Brain microvascular endothelial cell (primary cell): ENCODE measurements at regions not wholly inside any gene's neighbourhood (a gene's known extent, or its start where the extent isn't known, plus 50 kb on each side); places are given as distances from the start of the nearest gene placed in this dataset.

ENCODE experiments used
- DNase-seq: peaks from one replicate; pipeline ENCODE4 v3.0.0-alpha.2; 2020
- H3K27ac ChIP-seq: fragments of 250-450 bp; sonication (Bioruptor Pico); 2 replicates; pipeline ENCODE4 v1.5.1; 2020; ENCODE audit warnings: mild to moderate bottlenecking, moderate library complexity
- H3K27me3 ChIP-seq: fragments of 250-450 bp; sonication (Bioruptor Pico); replicated peaks from 2 replicates; pipeline ENCODE4 v1.5.1; 2020; ENCODE audit warnings: mild to moderate bottlenecking
- H3K36me3 ChIP-seq: fragments of 250-450 bp; sonication (Bioruptor Pico); replicated peaks from 2 replicates; pipeline ENCODE4 v1.5.1; 2020; ENCODE audit warnings: mild to moderate bottlenecking
- H3K4me3 ChIP-seq: 2 replicates; pipeline ENCODE4 v1.5.1; 2011; ENCODE audit warnings: low read depth, mild to moderate bottlenecking, control low read depth, low read length, moderate library complexity
- in situ Hi-C: cut with HindIII; loops from 2 replicates; pipeline ENCODE4 v1.10.0; 2017; ENCODE audit warnings: low sequenced_read_pairs, low pct_ligation_motif_present
- TF ChIP-seq, protein P1 (sequence below): IDR thresholded peaks from 2 replicates; pipeline ENCODE4 v1.5.1; 2011; ENCODE audit warnings: low read depth, mild to moderate bottlenecking, moderate library complexity, low read length, control low read depth, inconsistent platforms; ENCODE audit errors: missing control alignments

DNA sequence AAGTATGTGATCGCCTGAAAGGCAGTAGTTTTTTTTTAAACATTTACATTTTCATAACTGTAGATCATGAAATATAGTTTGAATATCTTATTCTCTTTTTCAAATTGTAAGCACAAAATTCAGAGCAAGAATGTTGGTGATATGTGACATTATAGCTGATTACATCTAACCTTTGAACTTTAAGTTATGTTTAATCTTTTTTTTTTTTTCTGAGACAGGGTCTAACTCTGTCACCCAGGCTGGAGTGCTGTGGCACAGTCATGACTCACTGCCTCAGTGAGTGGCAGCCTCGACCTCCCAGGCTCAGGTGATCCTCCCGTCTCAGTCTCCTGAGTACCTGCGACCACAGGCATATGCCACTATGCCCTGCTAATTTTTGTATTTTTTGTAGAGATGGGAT, 278.7 kb upstream of the NEBL start:
- H3K27me3 ChIP-seq = peaks cover 5% of the 10 kb centered on the region
- no peaks in the 10 kb centered on the region for H3K36me3 ChIP-seq
- DNase-seq = no peak
- TF ChIP-seq, protein P1, sequence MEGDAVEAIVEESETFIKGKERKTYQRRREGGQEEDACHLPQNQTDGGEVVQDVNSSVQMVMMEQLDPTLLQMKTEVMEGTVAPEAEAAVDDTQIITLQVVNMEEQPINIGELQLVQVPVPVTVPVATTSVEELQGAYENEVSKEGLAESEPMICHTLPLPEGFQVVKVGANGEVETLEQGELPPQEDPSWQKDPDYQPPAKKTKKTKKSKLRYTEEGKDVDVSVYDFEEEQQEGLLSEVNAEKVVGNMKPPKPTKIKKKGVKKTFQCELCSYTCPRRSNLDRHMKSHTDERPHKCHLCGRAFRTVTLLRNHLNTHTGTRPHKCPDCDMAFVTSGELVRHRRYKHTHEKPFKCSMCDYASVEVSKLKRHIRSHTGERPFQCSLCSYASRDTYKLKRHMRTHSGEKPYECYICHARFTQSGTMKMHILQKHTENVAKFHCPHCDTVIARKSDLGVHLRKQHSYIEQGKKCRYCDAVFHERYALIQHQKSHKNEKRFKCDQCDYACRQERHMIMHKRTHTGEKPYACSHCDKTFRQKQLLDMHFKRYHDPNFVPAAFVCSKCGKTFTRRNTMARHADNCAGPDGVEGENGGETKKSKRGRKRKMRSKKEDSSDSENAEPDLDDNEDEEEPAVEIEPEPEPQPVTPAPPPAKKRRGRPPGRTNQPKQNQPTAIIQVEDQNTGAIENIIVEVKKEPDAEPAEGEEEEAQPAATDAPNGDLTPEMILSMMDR = no peak
- H3K4me3 ChIP-seq = no peak overlapping the region
- H3K27ac ChIP-seq = no peak overlapping the region
- in situ Hi-C loops = no loop called here

DNA sequence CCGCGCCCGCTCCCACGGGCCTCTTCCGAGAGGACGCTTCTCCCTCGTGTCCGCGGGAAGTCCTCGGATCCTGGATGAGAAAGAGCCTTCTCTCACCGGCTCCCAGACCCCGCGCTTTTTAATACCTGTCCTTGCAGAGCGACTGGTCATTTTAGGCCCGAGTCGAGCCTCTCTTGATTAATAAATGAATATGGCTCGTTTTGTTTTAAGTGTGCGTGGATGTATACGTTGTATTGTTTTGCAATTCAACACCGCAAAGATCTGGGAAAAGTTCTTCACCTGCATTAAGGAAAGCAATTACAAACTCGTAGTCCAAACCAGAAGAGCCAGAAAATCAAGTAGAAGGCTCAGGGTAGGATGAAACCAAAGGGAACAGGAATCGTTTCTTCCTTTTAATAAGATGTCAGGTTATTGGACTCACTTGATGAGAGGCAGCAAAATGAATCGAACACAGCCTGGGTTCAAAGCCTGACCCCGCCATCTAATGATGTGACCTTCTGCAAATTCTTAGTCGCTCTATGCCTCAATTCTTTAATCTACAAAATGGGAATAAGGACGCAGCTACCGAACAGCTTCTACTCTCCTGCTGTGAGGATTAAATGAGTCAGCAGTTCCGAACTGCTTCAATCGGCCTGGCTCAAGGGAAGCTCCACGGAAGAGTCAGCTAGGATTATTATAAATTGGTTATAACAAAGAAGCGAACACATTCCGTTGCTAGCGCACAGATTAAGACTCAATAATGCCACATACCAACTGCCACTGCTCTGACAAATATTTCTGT, 277.8 kb upstream of the NEBL start:
- in situ Hi-C loops = no loop called here
- no peak for DNase-seq
- H3K4me3 ChIP-seq = peak overlapping the region; percentile 59
- H3K36me3 ChIP-seq = no peaks in the 10 kb centered on the region
- H3K27ac ChIP-seq = no peak overlapping the region
- peaks cover 5% of the 10 kb centered on the region for H3K27me3 ChIP-seq
- TF ChIP-seq, protein P1 = no peak

GRCh38 chr10:21173802-21174714, 276.9 kb upstream of the NEBL start:
- Histone ChIP-seq H3K27ac (no peak overlapping the region), H3K4me3 (peak overlapping the region; percentile 59), H3K27me3 (peaks cover 5% of the 10 kb centered on the region), H3K36me3 (no peaks in the 10 kb centered on the region)
- TF ChIP-seq, protein P1 = no peak
- no peak for DNase-seq
- in situ Hi-C loops = no loop called here

DNA sequence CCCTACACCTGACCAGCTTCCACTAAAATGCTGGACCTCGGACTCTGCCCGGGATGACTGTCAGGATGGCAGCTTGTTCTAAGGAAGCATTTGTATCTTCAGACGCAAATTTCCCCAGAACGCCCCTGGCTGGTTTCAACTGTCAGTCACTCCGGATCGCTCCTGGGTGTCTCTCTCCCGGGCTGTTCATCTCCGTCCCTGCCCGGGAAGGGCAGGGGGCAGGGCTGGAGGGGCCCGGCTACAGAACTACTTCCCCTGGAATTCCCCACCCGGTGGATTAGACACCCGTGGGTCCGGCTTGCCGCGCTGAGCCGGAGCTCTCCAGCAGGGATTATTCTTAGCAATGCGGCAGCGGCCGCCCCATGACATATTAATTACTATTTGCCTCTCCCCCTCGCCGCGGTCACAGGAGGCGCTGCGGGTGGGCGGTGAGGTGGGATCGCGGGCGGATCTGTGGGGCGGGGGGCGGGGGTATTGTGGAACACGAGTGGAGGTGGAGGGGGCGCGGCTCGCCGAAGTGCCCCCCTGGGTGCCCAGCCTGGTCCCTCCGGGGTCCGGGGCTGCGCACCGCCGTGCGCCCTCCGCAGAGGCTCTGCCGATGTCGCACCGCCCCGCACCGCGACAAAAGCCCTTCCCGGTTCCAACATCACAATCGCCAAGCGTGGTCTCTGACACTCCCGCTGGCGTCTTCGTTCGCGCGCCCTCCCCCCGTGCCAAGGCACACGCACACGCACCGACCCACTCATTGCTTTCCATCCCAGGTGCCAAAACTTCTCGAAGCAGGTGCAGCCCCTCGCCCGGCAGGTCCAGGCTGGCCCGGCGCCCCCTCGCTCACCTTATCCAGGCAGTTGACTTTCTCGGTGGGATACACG, 276.1 kb upstream of the NEBL start:
- no peak for DNase-seq
- TF ChIP-seq, protein P1 = no peak
- H3K36me3 ChIP-seq = no peaks in the 10 kb centered on the region
- in situ Hi-C loops = no loop called here
- no peak overlapping the region for H3K27ac ChIP-seq
- H3K27me3 ChIP-seq = peaks cover 5% of the 10 kb centered on the region
- H3K4me3 ChIP-seq = peak overlapping the region; percentile 59

DNA sequence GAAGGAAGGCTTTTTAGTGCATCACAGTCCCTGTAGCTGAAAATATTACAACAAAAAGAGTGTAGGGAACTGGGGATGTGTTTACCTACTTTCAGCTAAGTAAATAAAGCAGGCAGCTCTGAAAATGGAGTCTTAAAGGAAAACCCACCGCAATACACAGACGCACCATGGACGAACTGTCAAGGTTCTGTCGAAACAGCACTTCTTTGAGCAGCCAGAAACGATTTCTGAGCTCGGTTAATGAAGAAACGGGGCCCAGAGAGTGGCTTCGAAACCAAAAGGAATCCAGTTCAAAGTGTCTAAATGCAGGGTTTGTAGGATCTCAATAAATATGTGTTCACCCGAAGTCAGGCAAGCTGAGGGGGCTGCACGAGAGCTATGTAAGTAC, 275.4 kb upstream of the NEBL start:
- peaks cover 5% of the 10 kb centered on the region for H3K27me3 ChIP-seq
- H3K4me3 ChIP-seq = peak overlapping the region; percentile 59
- H3K36me3 ChIP-seq = no peaks in the 10 kb centered on the region
- TF ChIP-seq, protein P1 = no peak
- no peak overlapping the region for H3K27ac ChIP-seq
- in situ Hi-C loops = no loop called here
- DNase-seq = no peak
